ENCODE measurements at regions not wholly inside any gene's neighbourhood (a gene's known extent, or its start where the extent isn't known, plus 50 kb on each side); places are given as distances from the start of the nearest gene placed in this dataset.

DNA sequence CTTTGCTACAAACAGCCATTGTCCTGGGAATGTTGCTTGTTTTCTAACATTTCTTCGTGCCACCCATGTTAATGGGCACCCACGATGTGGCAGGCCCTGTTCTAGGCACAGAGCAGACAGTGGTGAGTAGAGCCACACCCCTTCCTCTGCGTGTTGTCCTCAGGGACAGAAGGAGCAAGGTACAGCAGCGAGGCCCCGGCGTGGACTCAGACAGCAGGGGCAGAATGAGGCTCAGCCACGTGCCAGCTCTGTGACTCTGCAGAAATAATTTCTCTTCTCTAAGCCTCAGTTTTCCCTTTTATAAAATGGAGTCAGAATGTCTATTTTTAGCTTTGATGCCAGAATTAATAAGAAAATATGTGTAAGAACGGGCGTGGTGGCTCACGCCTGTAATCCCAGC lies 401.7 kb downstream of the TSN start:
- H3K4me2 ChIP-seq (ENCODE audit: insufficient read depth, low read length): no peak overlapping the region
- H3K27ac ChIP-seq (ENCODE audit: extremely low read depth, low read depth, low read length): no peak overlapping the region
- FAIRE-seq (no peak), DNase-seq (ENCODE audit: extremely low read depth in 1 of 4, low spot score in 3 of 4) (no peak), ATAC-seq (no peak)
- H3K27me3 ChIP-seq (ENCODE audit: control insufficient read depth in 2 of 2, insufficient read depth in 2 of 2, low read length in 2 of 2): peaks cover 2 to 11% of the 10 kb centered on the region in 2 experiments; a peak in 2 of 5 replicates
- CTCF ChIA-PET (ENCODE audit: low intra/inter-chr PET ratio): no interaction called here
- H3K9me1 ChIP-seq (ENCODE audit: control insufficient read depth, insufficient read depth, low read length): no peaks in the 10 kb centered on the region
- H3K9me3 ChIP-seq (replicated peaks; ENCODE audit: control insufficient read depth, insufficient read depth, low read depth, low read length): no peaks in the 10 kb centered on the region
- intact Hi-C loops (cut with micrococcal nuclease) (no loop called here), in situ Hi-C loops (cut with MboI) (no loop called here)
- no TSS peak for BruUV-seq (replicated peaks)
- no peak overlapping the region for H2AFZ ChIP-seq (ENCODE audit: low read depth, low read length)
- no peaks in the 10 kb centered on the region for H3K36me3 ChIP-seq (ENCODE audit: control insufficient read depth, insufficient read depth, low read length)
- H3K4me3 ChIP-seq: no peak overlapping the region
- no peaks in the 10 kb centered on the region for H3K79me2 ChIP-seq (ENCODE audit: control insufficient read depth, insufficient read depth, low read length)
- under 1% methylated on average over 10 of the region's 10 CpGs for WGBS (ENCODE audit: insufficient coverage, low coverage, missing lambda C conversion rate)
- H3K9ac ChIP-seq (ENCODE audit: insufficient read depth in 1 of 2, low read depth in 2 of 2, low read length in 2 of 2): no peak overlapping the region
- POLR2A ChIA-PET: no interaction called here
- TF ChIP-seq CHD4 (IDR thresholded peaks at IDR 0.05; ENCODE audit: insufficient read depth, insufficient replicate concordance, low read depth, low read length, poor library complexity, severe bottlenecking): no peak
- no peak for TF ChIP-seq CBFA2T3 (IDR thresholded peaks at IDR 0.05)
- TF ChIP-seq HMG20B (CRISPR knock-in tag; IDR thresholded peaks at IDR 0.05): no peak
- no peak for TF ChIP-seq ZNF77 (CRISPR knock-in tag; IDR thresholded peaks at IDR 0.05)
- no peak for TF ChIP-seq THRAP3 (IDR thresholded peaks at IDR 0.05; ENCODE audit: borderline replicate concordance)
- TF ChIP-seq KAT2B (IDR thresholded peaks at IDR 0.05; ENCODE audit: low read depth, low read length): no peak
- no peak for TF ChIP-seq RCOR1 (IDR thresholded peaks at IDR 0.05; ENCODE audit: borderline replicate concordance in 1 of 2, low read depth in 2 of 2, low read length in 2 of 2)
- TF ChIP-seq, protein P1, sequence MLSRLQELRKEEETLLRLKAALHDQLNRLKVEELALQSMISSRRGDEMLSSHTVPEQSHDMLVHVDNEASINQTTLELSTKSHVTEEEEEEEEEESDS (CRISPR knock-in tag; IDR thresholded peaks at IDR 0.05): no peak
- no peak for TF ChIP-seq CHD1 (IDR thresholded peaks at IDR 0.05; ENCODE audit: low read length)
- TF ChIP-seq, protein P2, sequence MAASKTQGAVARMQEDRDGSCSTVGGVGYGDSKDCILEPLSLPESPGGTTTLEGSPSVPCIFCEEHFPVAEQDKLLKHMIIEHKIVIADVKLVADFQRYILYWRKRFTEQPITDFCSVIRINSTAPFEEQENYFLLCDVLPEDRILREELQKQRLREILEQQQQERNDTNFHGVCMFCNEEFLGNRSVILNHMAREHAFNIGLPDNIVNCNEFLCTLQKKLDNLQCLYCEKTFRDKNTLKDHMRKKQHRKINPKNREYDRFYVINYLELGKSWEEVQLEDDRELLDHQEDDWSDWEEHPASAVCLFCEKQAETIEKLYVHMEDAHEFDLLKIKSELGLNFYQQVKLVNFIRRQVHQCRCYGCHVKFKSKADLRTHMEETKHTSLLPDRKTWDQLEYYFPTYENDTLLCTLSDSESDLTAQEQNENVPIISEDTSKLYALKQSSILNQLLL (CRISPR knock-in tag; IDR thresholded peaks at IDR 0.05; ENCODE audit: borderline replicate concordance): no peak
- no peak for TF ChIP-seq ZZZ3 (IDR thresholded peaks at IDR 0.05)
- TF ChIP-seq, protein P3, sequence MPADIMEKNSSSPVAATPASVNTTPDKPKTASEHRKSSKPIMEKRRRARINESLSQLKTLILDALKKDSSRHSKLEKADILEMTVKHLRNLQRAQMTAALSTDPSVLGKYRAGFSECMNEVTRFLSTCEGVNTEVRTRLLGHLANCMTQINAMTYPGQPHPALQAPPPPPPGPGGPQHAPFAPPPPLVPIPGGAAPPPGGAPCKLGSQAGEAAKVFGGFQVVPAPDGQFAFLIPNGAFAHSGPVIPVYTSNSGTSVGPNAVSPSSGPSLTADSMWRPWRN (IDR thresholded peaks at IDR 0.05; ENCODE audit: low read depth): no peak
- TF ChIP-seq ZNF830 (CRISPR knock-in tag; IDR thresholded peaks at IDR 0.05): no peak
- no peak for TF ChIP-seq ZNF274 (IDR thresholded peaks at IDR 0.05; ENCODE audit: borderline replicate concordance, low read depth, low read length)
- TF ChIP-seq, protein P4, sequence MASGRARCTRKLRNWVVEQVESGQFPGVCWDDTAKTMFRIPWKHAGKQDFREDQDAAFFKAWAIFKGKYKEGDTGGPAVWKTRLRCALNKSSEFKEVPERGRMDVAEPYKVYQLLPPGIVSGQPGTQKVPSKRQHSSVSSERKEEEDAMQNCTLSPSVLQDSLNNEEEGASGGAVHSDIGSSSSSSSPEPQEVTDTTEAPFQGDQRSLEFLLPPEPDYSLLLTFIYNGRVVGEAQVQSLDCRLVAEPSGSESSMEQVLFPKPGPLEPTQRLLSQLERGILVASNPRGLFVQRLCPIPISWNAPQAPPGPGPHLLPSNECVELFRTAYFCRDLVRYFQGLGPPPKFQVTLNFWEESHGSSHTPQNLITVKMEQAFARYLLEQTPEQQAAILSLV (tag; IDR thresholded peaks at IDR 0.05): no peak
- no peak for TF ChIP-seq ILF3 (IDR thresholded peaks at IDR 0.05; ENCODE audit: borderline replicate concordance)
- TF ChIP-seq, protein P5, sequence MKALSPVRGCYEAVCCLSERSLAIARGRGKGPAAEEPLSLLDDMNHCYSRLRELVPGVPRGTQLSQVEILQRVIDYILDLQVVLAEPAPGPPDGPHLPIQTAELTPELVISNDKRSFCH (CRISPR knock-in tag; IDR thresholded peaks at IDR 0.05): no peak
- TF ChIP-seq, protein P5 (tag; IDR thresholded peaks at IDR 0.05): no peak
- 0 out of 2 replicates have a peak, but pooled peaks cover 2% of the 10 kb centered on the region for H4K20me1 ChIP-seq (replicated peaks; ENCODE audit: control insufficient read depth, insufficient read depth, low read length)
- no peaks in the 10 kb centered on the region for H3K4me1 ChIP-seq (replicated peaks in 1 of 2; ENCODE audit: control insufficient read depth in 2 of 2, insufficient read depth in 2 of 2, low read length in 2 of 2)
